ENCODE measurements at regions not wholly inside any gene's neighbourhood (a gene's known extent, or its start where the extent isn't known, plus 50 kb on each side); places are given as distances from the start of the nearest gene placed in this dataset.

DNA sequence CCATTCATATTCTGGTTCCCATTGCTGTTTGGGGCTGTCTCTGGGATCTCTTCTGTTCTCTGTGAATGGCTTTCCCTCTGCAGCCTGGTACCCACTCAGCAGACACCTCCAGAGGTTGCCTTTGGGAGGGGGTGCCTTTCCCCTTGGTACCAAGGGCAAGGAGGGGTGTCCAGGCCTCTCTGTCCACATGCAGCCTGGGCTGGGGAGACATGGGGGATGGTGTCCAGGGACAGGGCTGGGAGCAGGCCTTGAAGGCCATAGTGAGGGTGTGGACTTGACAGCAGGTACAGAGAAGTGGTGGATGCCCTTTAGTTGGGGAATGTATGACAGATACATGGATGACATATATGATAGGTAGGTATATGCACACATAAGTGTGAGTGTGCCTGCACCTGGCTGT, 83.7 kb downstream of the PLXNA1 start:
- no peaks in the 10 kb centered on the region for H3K27me3 ChIP-seq (ENCODE audit: insufficient read depth, insufficient read length)
- H3K9ac ChIP-seq (ENCODE audit: insufficient read length, low read depth) = no peak overlapping the region
- H3K4me1 ChIP-seq (ENCODE audit: insufficient read depth, insufficient read length) = peaks cover 6% of the 10 kb centered on the region
- TF ChIP-seq SUZ12 (IDR thresholded peaks at IDR 0.05; ENCODE audit: extremely low read depth, insufficient read depth, insufficient read length) = no peak
- no peak for TF ChIP-seq ZNF274 (IDR thresholded peaks at IDR 0.05; ENCODE audit: low read depth, low read length)
- no peak for TF ChIP-seq YY1 (IDR thresholded peaks at IDR 0.05; ENCODE audit: insufficient read depth, insufficient read length)
- peaks cover 7% of the 10 kb centered on the region; the same call in 1 of the 2 replicates for H3K9me3 ChIP-seq (ENCODE audit: insufficient read depth, low read length)
- DNase-seq (ENCODE audit: low read depth, low spot score) = no peak
- no peak overlapping the region for H3K4me3 ChIP-seq (ENCODE audit: insufficient read length, low read depth)
- no peaks in the 10 kb centered on the region for H3K36me3 ChIP-seq (ENCODE audit: insufficient read depth, insufficient read length, low read length)

DNA sequence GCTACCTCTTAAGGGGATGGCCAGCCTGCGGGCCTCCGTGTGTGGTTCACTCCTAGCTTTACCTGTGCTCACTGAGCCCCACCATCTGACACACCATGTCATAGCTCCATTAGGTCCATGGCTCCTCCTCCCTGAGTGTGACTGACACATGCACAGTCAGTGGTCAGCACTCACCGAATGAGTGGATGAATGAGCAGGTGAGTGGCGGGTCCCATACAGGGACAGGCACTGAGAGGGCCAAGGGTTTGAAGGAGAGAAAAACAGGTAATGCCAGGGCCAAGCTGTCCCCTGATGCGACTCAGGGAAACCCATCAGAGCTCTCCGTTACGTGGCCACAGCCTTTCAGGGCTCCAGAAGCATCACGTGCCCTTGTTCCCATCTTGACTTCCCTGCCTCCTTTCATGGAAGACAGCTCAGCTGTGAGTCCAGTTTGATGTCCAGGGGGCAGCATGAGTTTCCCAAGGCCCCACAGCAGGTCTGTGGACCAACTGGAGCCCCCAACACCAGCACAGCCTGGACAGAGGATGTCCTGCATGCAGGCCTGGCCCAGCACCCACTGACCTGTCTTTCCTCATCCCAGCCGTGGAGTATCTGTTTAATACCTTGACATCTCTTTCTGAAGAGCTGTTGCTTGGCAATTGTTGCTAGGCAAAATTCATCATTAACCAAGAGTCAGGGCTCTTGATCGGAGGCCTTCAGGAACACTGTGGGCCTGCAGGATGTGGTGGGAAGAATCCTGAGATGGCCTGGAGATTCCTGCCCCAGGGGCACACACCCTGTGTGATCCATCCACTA, 84.4 kb downstream of the PLXNA1 start:
- TF ChIP-seq SUZ12 (IDR thresholded peaks at IDR 0.05; ENCODE audit: extremely low read depth, insufficient read depth, insufficient read length) = no peak
- no peak for DNase-seq (ENCODE audit: low read depth, low spot score)
- Histone ChIP-seq H3K4me1 (ENCODE audit: insufficient read depth, insufficient read length) (peaks cover 7% of the 10 kb centered on the region), H3K4me3 (ENCODE audit: insufficient read length, low read depth) (no peak overlapping the region), H3K9ac (ENCODE audit: insufficient read length, low read depth) (no peak overlapping the region), H3K9me3 (ENCODE audit: insufficient read depth, low read length) (peaks cover 7% of the 10 kb centered on the region; the same call in 1 of the 2 replicates), H3K27me3 (ENCODE audit: insufficient read depth, insufficient read length) (no peaks in the 10 kb centered on the region), H3K36me3 (ENCODE audit: insufficient read depth, insufficient read length, low read length) (no peaks in the 10 kb centered on the region)

DNA sequence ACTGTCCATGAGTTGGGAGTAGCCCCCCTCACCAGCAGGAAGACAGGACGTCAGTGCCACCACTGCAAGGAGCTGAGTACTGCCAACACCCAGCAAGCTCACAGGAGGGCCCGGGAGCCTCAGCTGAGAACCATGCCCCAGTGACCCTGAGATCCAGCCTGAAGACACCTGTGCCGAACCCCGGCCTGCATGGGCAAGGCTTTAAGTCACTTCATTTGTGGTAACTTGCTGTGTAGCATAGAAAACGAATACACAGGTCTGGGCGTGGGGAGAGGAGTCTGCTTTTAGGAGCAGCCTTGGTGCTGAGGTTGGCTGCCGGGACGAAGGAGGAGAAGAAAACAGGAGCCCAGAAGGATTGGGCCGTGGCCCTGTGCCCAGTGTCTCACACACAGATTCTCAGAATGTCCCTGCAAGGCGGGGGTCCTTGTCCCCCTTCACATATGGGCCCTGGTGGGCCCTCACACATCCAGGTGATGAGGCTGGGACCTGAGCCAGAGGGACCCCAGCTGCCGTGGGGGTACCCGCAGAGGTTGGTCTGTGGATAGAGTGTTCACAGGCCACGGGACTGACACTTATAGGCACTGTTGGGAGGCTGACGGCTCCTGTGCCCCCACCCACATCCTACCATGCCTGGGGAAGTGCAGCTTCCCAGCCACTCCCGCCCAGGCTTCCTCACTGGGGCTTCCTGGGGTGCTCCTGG, 85.3 kb downstream of the PLXNA1 start:
- H3K9me3 ChIP-seq (ENCODE audit: insufficient read depth, low read length) = peaks cover 7% of the 10 kb centered on the region; the same call in 1 of the 2 replicates
- no peak for DNase-seq (ENCODE audit: low read depth, low spot score)
- H3K27me3 ChIP-seq (ENCODE audit: insufficient read depth, insufficient read length) = no peaks in the 10 kb centered on the region
- TF ChIP-seq SUZ12 (IDR thresholded peaks at IDR 0.05; ENCODE audit: extremely low read depth, insufficient read depth, insufficient read length) (no peak), YY1 (IDR thresholded peaks at IDR 0.05; ENCODE audit: insufficient read depth, insufficient read length) (no peak), ZNF274 (IDR thresholded peaks at IDR 0.05; ENCODE audit: low read depth, low read length) (no peak)
- peaks cover 11% of the 10 kb centered on the region for H3K4me1 ChIP-seq (ENCODE audit: insufficient read depth, insufficient read length)
- no peak overlapping the region for H3K9ac ChIP-seq (ENCODE audit: insufficient read length, low read depth)
- no peak overlapping the region for H3K4me3 ChIP-seq (ENCODE audit: insufficient read length, low read depth)
- no peaks in the 10 kb centered on the region for H3K36me3 ChIP-seq (ENCODE audit: insufficient read depth, insufficient read length, low read length)

DNA sequence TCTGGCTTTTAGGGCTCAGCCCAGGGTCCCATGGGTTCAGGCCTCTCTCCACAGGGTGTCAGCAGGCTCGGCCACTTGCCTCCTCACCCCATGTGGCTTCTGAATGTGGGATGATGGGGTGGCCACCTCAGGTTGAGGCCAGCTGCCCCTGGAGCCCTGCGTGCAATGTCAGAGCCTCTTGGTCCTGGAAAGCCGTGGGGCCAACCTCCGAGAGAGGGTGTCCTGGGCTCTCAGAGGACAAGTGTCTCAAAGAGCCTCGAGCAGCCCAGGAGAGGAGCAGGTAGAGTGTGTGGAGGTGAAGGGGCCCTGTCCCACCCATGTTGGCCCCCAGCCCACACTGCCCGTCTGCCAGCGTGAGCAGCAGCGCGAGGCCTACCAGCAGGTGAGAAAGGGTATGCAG, 86.0 kb downstream of the PLXNA1 start:
- peaks cover 16% of the 10 kb centered on the region for H3K4me1 ChIP-seq (ENCODE audit: insufficient read depth, insufficient read length)
- no peaks in the 10 kb centered on the region for H3K36me3 ChIP-seq (ENCODE audit: insufficient read depth, insufficient read length, low read length)
- H3K9me3 ChIP-seq (ENCODE audit: insufficient read depth, low read length) = peaks cover 7% of the 10 kb centered on the region; the same call in 1 of the 2 replicates
- TF ChIP-seq YY1 (IDR thresholded peaks at IDR 0.05; ENCODE audit: insufficient read depth, insufficient read length) (no peak), ZNF274 (IDR thresholded peaks at IDR 0.05; ENCODE audit: low read depth, low read length) (no peak), SUZ12 (IDR thresholded peaks at IDR 0.05; ENCODE audit: extremely low read depth, insufficient read depth, insufficient read length) (no peak)
- no peak for DNase-seq (ENCODE audit: low read depth, low spot score)
- H3K9ac ChIP-seq (ENCODE audit: insufficient read length, low read depth) = no peak overlapping the region
- H3K4me3 ChIP-seq (ENCODE audit: insufficient read length, low read depth) = no peak overlapping the region
- H3K27me3 ChIP-seq (ENCODE audit: insufficient read depth, insufficient read length) = no peaks in the 10 kb centered on the region

DNA sequence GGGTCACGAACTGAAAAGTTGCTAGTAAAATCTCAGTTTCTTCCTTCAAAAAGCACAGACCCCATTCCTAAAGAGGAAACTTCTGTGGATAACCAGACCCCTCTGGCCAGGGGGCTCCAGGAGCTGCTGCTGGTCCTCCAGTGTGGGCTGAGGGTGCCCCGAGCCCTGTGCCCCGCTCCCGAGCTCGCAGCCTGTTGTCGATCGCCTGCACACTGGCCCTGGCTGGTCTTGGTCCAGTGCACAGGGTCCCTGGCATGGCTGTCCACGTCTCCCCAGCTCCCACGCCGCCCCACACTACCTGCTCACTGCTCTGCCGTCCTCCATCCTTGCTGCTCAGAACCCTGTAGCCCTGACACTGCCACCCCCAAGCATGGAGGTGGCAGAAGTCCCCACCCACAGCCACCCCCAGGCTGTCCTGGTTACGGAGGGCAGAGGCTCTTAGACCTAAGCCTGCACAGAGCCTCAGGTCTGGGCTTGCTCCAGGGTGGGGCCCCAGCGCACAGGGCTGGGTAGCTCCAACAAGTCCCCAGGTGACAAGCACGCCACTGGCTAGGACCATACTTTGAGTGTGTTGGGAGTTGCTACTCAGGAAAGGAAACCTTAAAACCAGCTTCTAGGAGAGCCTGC, 87.0 kb downstream of the PLXNA1 start:
- no peak overlapping the region for H3K4me3 ChIP-seq (ENCODE audit: insufficient read length, low read depth)
- no peak for TF ChIP-seq YY1 (IDR thresholded peaks at IDR 0.05; ENCODE audit: insufficient read depth, insufficient read length)
- no peak for TF ChIP-seq ZNF274 (IDR thresholded peaks at IDR 0.05; ENCODE audit: low read depth, low read length)
- TF ChIP-seq SUZ12 (IDR thresholded peaks at IDR 0.05; ENCODE audit: extremely low read depth, insufficient read depth, insufficient read length) = no peak
- no peaks in the 10 kb centered on the region for H3K36me3 ChIP-seq (ENCODE audit: insufficient read depth, insufficient read length, low read length)
- no peaks in the 10 kb centered on the region for H3K27me3 ChIP-seq (ENCODE audit: insufficient read depth, insufficient read length)
- no peak overlapping the region for H3K9ac ChIP-seq (ENCODE audit: insufficient read length, low read depth)
- no peak for DNase-seq (ENCODE audit: low read depth, low spot score)
- peaks cover 24% of the 10 kb centered on the region for H3K4me1 ChIP-seq (ENCODE audit: insufficient read depth, insufficient read length)
- peaks cover 7% of the 10 kb centered on the region; the same call in 1 of the 2 replicates for H3K9me3 ChIP-seq (ENCODE audit: insufficient read depth, low read length)

DNA sequence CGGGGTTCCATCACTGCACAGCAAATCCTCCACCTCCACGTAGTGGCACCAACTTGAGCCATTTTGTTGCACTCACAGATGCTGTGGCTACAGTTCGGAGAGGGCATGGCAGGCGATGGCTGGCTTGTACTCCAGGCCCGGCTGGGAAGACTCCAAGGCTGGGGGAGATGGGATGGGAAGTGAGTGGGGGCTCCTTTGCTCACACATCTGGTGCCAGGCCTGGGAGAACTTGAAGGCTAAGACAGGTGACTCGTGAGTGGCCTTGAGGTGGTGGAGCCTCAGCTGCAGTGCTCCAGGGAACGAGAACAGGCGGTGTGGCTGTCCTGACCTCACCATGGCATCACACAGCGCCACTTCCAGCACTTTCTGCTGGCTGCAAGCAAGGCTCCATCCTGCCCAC, 87.9 kb downstream of the PLXNA1 start:
- no peak for DNase-seq (ENCODE audit: low read depth, low spot score)
- Histone ChIP-seq H3K9ac (ENCODE audit: insufficient read length, low read depth) (no peak overlapping the region), H3K27me3 (ENCODE audit: insufficient read depth, insufficient read length) (no peaks in the 10 kb centered on the region), H3K9me3 (ENCODE audit: insufficient read depth, low read length) (peaks cover 7% of the 10 kb centered on the region; the same call in 1 of the 2 replicates), H3K4me1 (ENCODE audit: insufficient read depth, insufficient read length) (peaks cover 22% of the 10 kb centered on the region), H3K4me3 (ENCODE audit: insufficient read length, low read depth) (no peak overlapping the region), H3K36me3 (ENCODE audit: insufficient read depth, insufficient read length, low read length) (no peaks in the 10 kb centered on the region)
- TF ChIP-seq YY1 (IDR thresholded peaks at IDR 0.05; ENCODE audit: insufficient read depth, insufficient read length) (no peak), ZNF274 (IDR thresholded peaks at IDR 0.05; ENCODE audit: low read depth, low read length) (no peak), SUZ12 (IDR thresholded peaks at IDR 0.05; ENCODE audit: extremely low read depth, insufficient read depth, insufficient read length) (no peak)

DNA sequence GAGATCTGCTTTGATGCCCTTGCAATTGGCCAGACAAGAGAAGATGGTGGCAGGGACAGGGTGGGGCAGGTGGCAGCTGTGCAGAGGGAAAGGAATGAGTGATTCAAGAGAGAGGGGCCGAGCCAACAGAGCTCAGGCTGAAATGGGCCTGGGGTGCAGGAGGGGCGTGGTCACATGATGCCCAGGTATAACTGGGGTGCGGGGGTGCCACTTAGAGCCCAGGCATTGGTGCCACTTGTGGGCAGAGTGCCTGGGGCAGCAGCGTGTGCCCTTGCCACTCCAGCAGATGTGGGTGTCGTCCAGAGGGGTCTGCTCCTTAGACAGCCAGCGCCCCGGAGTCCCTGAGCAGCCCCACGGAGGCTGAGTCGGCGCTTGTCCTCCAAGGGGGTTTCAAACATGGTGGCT, 88.7 kb downstream of the PLXNA1 start:
- peaks cover 2% of the 10 kb centered on the region; the same call in 1 of the 2 replicates for H3K9me3 ChIP-seq (ENCODE audit: insufficient read depth, low read length)
- no peak for DNase-seq (ENCODE audit: low read depth, low spot score)
- no peak overlapping the region for H3K9ac ChIP-seq (ENCODE audit: insufficient read length, low read depth)
- no peak for TF ChIP-seq SUZ12 (IDR thresholded peaks at IDR 0.05; ENCODE audit: extremely low read depth, insufficient read depth, insufficient read length)
- TF ChIP-seq YY1 (IDR thresholded peaks at IDR 0.05; ENCODE audit: insufficient read depth, insufficient read length) = no peak
- TF ChIP-seq ZNF274 (IDR thresholded peaks at IDR 0.05; ENCODE audit: low read depth, low read length) = no peak
- H3K4me1 ChIP-seq (ENCODE audit: insufficient read depth, insufficient read length) = peaks cover 21% of the 10 kb centered on the region
- no peaks in the 10 kb centered on the region for H3K36me3 ChIP-seq (ENCODE audit: insufficient read depth, insufficient read length, low read length)
- no peaks in the 10 kb centered on the region for H3K27me3 ChIP-seq (ENCODE audit: insufficient read depth, insufficient read length)
- no peak overlapping the region for H3K4me3 ChIP-seq (ENCODE audit: insufficient read length, low read depth)

Measured in NT2/D1 (cell line).